H1 (cell line): ENCODE measurements at regions not wholly inside any gene's neighbourhood (a gene's known extent, or its start where the extent isn't known, plus 50 kb on each side); places are given as distances from the start of the nearest gene placed in this dataset.

ENCODE experiments used
- CTCF ChIA-PET: fragments of 300-600 bp; sonication (Branson Sonifier 250); formaldehyde crosslinking; loops from one replicate; lab custom pipeline; 2021; ENCODE audit not compliant: partially characterized antibody; lab: Charles Lee
- POLR2A ChIA-PET: fragments of 300-600 bp; sonication (Branson Sonifier 250); formaldehyde crosslinking; loops from one replicate; lab custom pipeline; 2021; ENCODE audit warnings: inconsistent platforms; ENCODE audit not compliant: partially characterized antibody; lab: Charles Lee
- DNase-seq, 2 experiments: peaks; one replicate each; pipeline versions ENCODE4 v3.0.0 to v3.0.0-alpha.2; 2010 to 2022; ENCODE audit warnings: low spot score in 2 of 2, low read depth in 1 of 2, mixed read lengths in 1 of 2
- FAIRE-seq: peaks from 2 replicates; lab custom pipeline; 2011; peaks lifted over from hg19 to GRCh38; lab: Jason Lieb, UNC
- H2AFZ ChIP-seq: 2 replicates; pipeline ENCODE4 v1.8.1; 2012; ENCODE audit warnings: low read length, inconsistent platforms
- H2AK5ac ChIP-seq: 2 replicates; pipeline ENCODE4 v1.6.1; 2013; ENCODE audit warnings: low read depth, low read length
- H2BK120ac ChIP-seq: replicated peaks from 2 replicates; pipeline ENCODE3; 2013; ENCODE audit warnings: low read depth, low read length, inconsistent platforms
- H2BK12ac ChIP-seq: 2 replicates; pipeline ENCODE4 v1.6.1; 2013; ENCODE audit warnings: low read depth, low read length
- H2BK15ac ChIP-seq: 2 replicates; pipeline ENCODE4 v1.6.1; 2013; ENCODE audit warnings: low read length
- H2BK20ac ChIP-seq: 2 replicates; pipeline ENCODE4 v1.6.1; 2013; ENCODE audit warnings: low read length
- H2BK5ac ChIP-seq: 2 replicates; pipeline ENCODE4 v1.6.1; 2013; ENCODE audit warnings: low read depth, low read length
- H3K14ac ChIP-seq: 2 replicates; pipeline ENCODE4 v1.6.1; 2013; ENCODE audit warnings: inconsistent platforms; ENCODE audit not compliant: insufficient read length
- H3K18ac ChIP-seq: 2 replicates; pipeline ENCODE4 v1.6.1; 2013; ENCODE audit warnings: low read length; ENCODE audit errors: extremely low read depth
- H3K23ac ChIP-seq: 2 replicates; pipeline ENCODE4 v1.6.1; 2013; ENCODE audit warnings: inconsistent platforms; ENCODE audit not compliant: insufficient read length
- H3K23me2 ChIP-seq: 2 replicates; pipeline ENCODE4 v1.6.1; 2013; ENCODE audit warnings: low read depth, low read length
- H3K27ac ChIP-seq: 2 replicates; pipeline ENCODE4 v1.6.1; 2011; ENCODE audit warnings: low read depth, low read length, inconsistent platforms
- H3K27me3 ChIP-seq, 4 experiments: replicated peaks in 1 of 4; 1 replicate in 1 of 4; 2 replicates in 3 of 4; pipeline versions ENCODE4 v1.6.1 to v1.8.1; 2011 to 2013; ENCODE audit warnings: low read length in 3 of 4, mild to moderate bottlenecking in 3 of 4, inconsistent platforms in 2 of 4, mixed read lengths in 2 of 4, moderate library complexity in 1 of 4; ENCODE audit not compliant: control insufficient read depth in 3 of 4, insufficient read depth in 3 of 4; ENCODE audit errors: extremely low read depth in 1 of 4
- H3K36me3 ChIP-seq, 4 experiments: 2 replicates each; pipeline versions ENCODE4 v1.6.1 to v1.8.1; 2011 to 2013; ENCODE audit warnings: mild to moderate bottlenecking in 4 of 4, low read length in 3 of 4, moderate library complexity in 2 of 4, control low read depth in 1 of 4, inconsistent platforms in 1 of 4; ENCODE audit not compliant: insufficient read depth in 4 of 4, control insufficient read depth in 2 of 4
- H3K4ac ChIP-seq: replicated peaks from 2 replicates; pipeline ENCODE3; 2013; ENCODE audit warnings: low read length, low read depth, mixed read lengths, inconsistent platforms; ENCODE audit not compliant: insufficient read length
- H3K4me1 ChIP-seq, 4 experiments: replicated peaks in 1 of 4; 1 replicate in 1 of 4; 2 replicates in 3 of 4; pipeline versions ENCODE4 v1.6.1 to v1.8.1; 2011 to 2013; ENCODE audit warnings: low read length in 3 of 4, inconsistent platforms in 2 of 4, mixed read lengths in 1 of 4; ENCODE audit not compliant: insufficient read depth in 4 of 4, control insufficient read depth in 3 of 4
- H3K4me2 ChIP-seq, 2 experiments: 2 replicates each; pipeline versions ENCODE4 v1.6.1 to v1.8.1; 2011 to 2013; ENCODE audit warnings: low read depth in 2 of 2, low read length in 2 of 2, control low read depth in 1 of 2, inconsistent platforms in 1 of 2, mild to moderate bottlenecking in 1 of 2; ENCODE audit not compliant: insufficient read depth in 1 of 2
- H3K4me3 ChIP-seq, 4 experiments: fragments of 200-600, 300-600 bp in 1 of 4; sonication (generic), shearing (Covaris generic), sonication (Bioruptor Twin) in 1 of 4; 2 replicates each; pipeline versions ENCODE4 v1.5.1 to v1.8.1; 2011 to 2016; ENCODE audit warnings: low read length in 4 of 4, low read depth in 3 of 4, control low read depth in 2 of 4, inconsistent platforms in 2 of 4, mild to moderate bottlenecking in 2 of 4, mixed read lengths in 1 of 4, moderate library complexity in 1 of 4; ENCODE audit not compliant: insufficient read depth in 2 of 4; ENCODE audit errors: extremely low read depth in 1 of 4
- H3K56ac ChIP-seq: replicated peaks from 2 replicates; pipeline ENCODE3; 2013; ENCODE audit warnings: low read depth, mild to moderate bottlenecking, mixed read lengths, low read length, inconsistent platforms; ENCODE audit not compliant: insufficient read length
- H3K79me1 ChIP-seq: 2 replicates; pipeline ENCODE4 v1.6.1; 2013; ENCODE audit warnings: low read depth, low read length, control low read depth
- H3K79me2 ChIP-seq, 2 experiments: 2 replicates each; pipeline versions ENCODE4 v1.6.1 to v1.8.1; 2012 to 2013; ENCODE audit warnings: low read length in 2 of 2, mild to moderate bottlenecking in 2 of 2, inconsistent platforms in 1 of 2; ENCODE audit not compliant: insufficient read depth in 2 of 2, control insufficient read depth in 1 of 2
- H3K9ac ChIP-seq, 4 experiments: replicated peaks in 1 of 4; 1 replicate in 1 of 4; 2 replicates in 3 of 4; pipeline versions ENCODE4 v1.6.1 to v1.8.1; 2011 to 2013; ENCODE audit warnings: low read depth in 3 of 4, low read length in 3 of 4, control low read depth in 2 of 4, mild to moderate bottlenecking in 2 of 4, moderate library complexity in 2 of 4, inconsistent platforms in 1 of 4; ENCODE audit errors: extremely low read depth in 1 of 4
- H3K9me3 ChIP-seq, 2 experiments: 2 replicates each; pipeline versions ENCODE4 v1.6.1 to v1.8.1; 2012 to 2013; ENCODE audit warnings: mild to moderate bottlenecking in 2 of 2, moderate library complexity in 2 of 2, control low read depth in 1 of 2, inconsistent platforms in 1 of 2, low read depth in 1 of 2, low read length in 1 of 2, mixed read lengths in 1 of 2; ENCODE audit not compliant: insufficient read depth in 2 of 2
- H4K20me1 ChIP-seq, 2 experiments: replicated peaks in 1 of 2; 2 replicates each; pipeline versions ENCODE3 to v1.8.1; 2011 to 2013; ENCODE audit warnings: inconsistent platforms in 2 of 2, low read length in 2 of 2, mild to moderate bottlenecking in 1 of 2; ENCODE audit not compliant: insufficient read depth in 2 of 2, control insufficient read depth in 1 of 2
- H4K5ac ChIP-seq: 2 replicates; pipeline ENCODE4 v1.6.1; 2013; ENCODE audit warnings: low read length, low read depth, mixed read lengths, inconsistent platforms; ENCODE audit not compliant: insufficient read length
- H4K8ac ChIP-seq: 2 replicates; pipeline ENCODE4 v1.8.0; 2013; ENCODE audit warnings: mild to moderate bottlenecking, moderate library complexity, low read length, inconsistent platforms; ENCODE audit not compliant: insufficient read depth; ENCODE audit errors: extremely low read depth
- H4K91ac ChIP-seq: replicated peaks from 2 replicates; pipeline ENCODE3; 2013; ENCODE audit warnings: low read length, mixed read lengths, inconsistent platforms; ENCODE audit not compliant: insufficient read length
- CHD2 ChIP-seq: IDR thresholded peaks from 2 replicates; pipeline ENCODE4 v1.6.1; 2012; ENCODE audit warnings: low read length, improper control_type of control experiment
- CREB1 ChIP-seq: IDR thresholded peaks from 2 replicates; pipeline ENCODE4 v1.6.1; 2012; ENCODE audit warnings: inconsistent platforms
- GTF2F1 ChIP-seq: IDR thresholded peaks from 2 replicates; pipeline ENCODE4 v1.6.1; 2012; ENCODE audit warnings: low read depth, low read length, improper control_type of control experiment, borderline replicate concordance
- TAF7 ChIP-seq: optimal IDR thresholded peaks from 2 replicates; pipeline ENCODE3; 2011; ENCODE audit warnings: low read depth, mild to moderate bottlenecking, inconsistent platforms, low read length, moderate library complexity, borderline replicate concordance
- WGBS, 2 experiments: shearing (Covaris generic) in 1 of 2; methylation state at CpG; one replicate each; pipeline versions ENCODE4 v1.1.6 to v1.1.7; 2013 to 2015; ENCODE audit warnings: low lambda C conversion rate in 2 of 2, mixed read lengths in 2 of 2, inconsistent platforms in 1 of 2, low coverage in 1 of 2, missing lambda C conversion rate in 1 of 2; ENCODE audit not compliant: insufficient replicate concordance in 2 of 2, insufficient coverage in 1 of 2, insufficient read length in 1 of 2; ENCODE audit errors: extremely low coverage in 1 of 2, missing lambda C conversion rate in 1 of 2; 5-methylcytosine and 5-hydroxymethylcytosine counted together

GRCh38 chr11:59285716-59286260 is 72.9 kb upstream of the OR5AN1 start:
- H3K18ac ChIP-seq = no peak overlapping the region
- H3K4me1 ChIP-seq = no peaks in the 10 kb centered on the region
- no peak for DNase-seq
- ChIA-PET CTCF (interaction anchor here (0.8 to 2.2 kb wide), 11 partner anchors 17 to 144 kb away, joined by 3 to 8 read pairs (median 3); no protein-coding TSS in a partner anchor), POLR2A (no interaction called here)
- no peaks in the 10 kb centered on the region for H3K36me3 ChIP-seq
- no peak overlapping the region for H4K8ac ChIP-seq
- no peak overlapping the region for H2BK15ac ChIP-seq
- no peak overlapping the region for H2AK5ac ChIP-seq
- H2BK120ac ChIP-seq = no peak overlapping the region
- no peak for FAIRE-seq
- H2BK5ac ChIP-seq = no peak overlapping the region
- H2BK12ac ChIP-seq = no peak overlapping the region
- no peaks in the 10 kb centered on the region for H3K79me1 ChIP-seq
- H3K14ac ChIP-seq = no peak overlapping the region
- H3K23me2 ChIP-seq = no peaks in the 10 kb centered on the region
- no peak overlapping the region for H2AFZ ChIP-seq
- no peak overlapping the region for H4K5ac ChIP-seq
- peaks cover 0 to 2% of the 10 kb centered on the region in 2 experiments; a peak in 1 of 4 replicates for H3K9me3 ChIP-seq
- 84% methylated on average over 2 of the region's 2 CpGs; no CpG with 5 or more reads in 1 of the 2 experiments for WGBS, 2 experiments
- no peaks in the 10 kb centered on the region; a peak in 1 of 7 replicates for H3K27me3 ChIP-seq
- H3K79me2 ChIP-seq = no peaks in the 10 kb centered on the region
- H4K20me1 ChIP-seq = no peaks in the 10 kb centered on the region
- no peak overlapping the region for H3K9ac ChIP-seq
- no peak overlapping the region for H2BK20ac ChIP-seq
- no peak overlapping the region for H3K27ac ChIP-seq
- H4K91ac ChIP-seq = no peak overlapping the region
- no peak overlapping the region for H3K4me2 ChIP-seq
- H3K4ac ChIP-seq = no peak overlapping the region
- H3K23ac ChIP-seq = no peak overlapping the region
- no peak overlapping the region for H3K56ac ChIP-seq
- no peak overlapping the region for H3K4me3 ChIP-seq
- TF ChIP-seq CHD2 (no peak), CREB1 (no peak), TAF7 (no peak), GTF2F1 (no peak)
